CD4-positive, CD25-positive, alpha-beta regulatory T cell (primary cell): ENCODE measurements at regions not wholly inside any gene's neighbourhood (a gene's known extent, or its start where the extent isn't known, plus 50 kb on each side); places are given as distances from the start of the nearest gene placed in this dataset.
"Not testable (repeated sequence)": the region's sequence is repeated elsewhere in the genome, so short reads cannot be mapped to it uniquely, and the experiment has no call there.

Experiments used
- ATAC-seq, 2 donors: fragments of 150-1000 bp; cut with Tn5 transposase; one replicate each; pipeline ENCODE4 v1.10.0; 2021; ENCODE audit warnings: low read depth in 2 of 2, moderate number of reproducible peaks in 2 of 2, moderate library complexity in 1 of 2
- DNase-seq, 3 donors: peaks; one replicate each; pipeline versions ENCODE4 v3.0.0 to v3.0.0-alpha.2; 2012 to 2022; ENCODE audit warnings: mixed read lengths in 1 of 3
- H3K27ac ChIP-seq: one replicate; pipeline ENCODE4 v1.7.0; 2013; ENCODE audit warnings: mild to moderate bottlenecking, low read length; ENCODE audit not compliant: insufficient read depth, poor library complexity, severe bottlenecking
- H3K27me3 ChIP-seq: one replicate; pipeline ENCODE4 v1.7.0; 2013; ENCODE audit warnings: low read length; ENCODE audit not compliant: control insufficient read depth, insufficient read depth
- H3K36me3 ChIP-seq: one replicate; pipeline ENCODE4 v1.7.0; 2013; ENCODE audit warnings: mild to moderate bottlenecking, low read length, moderate library complexity; ENCODE audit not compliant: control insufficient read depth, insufficient read depth
- H3K4me1 ChIP-seq: 2 replicates; pipeline ENCODE4 v1.7.0; 2013; ENCODE audit warnings: mild to moderate bottlenecking, low read length; ENCODE audit not compliant: insufficient read depth, control insufficient read depth, poor library complexity, severe bottlenecking
- H3K4me3 ChIP-seq: one replicate; pipeline ENCODE4 v1.7.0; 2013; ENCODE audit warnings: low read depth, mild to moderate bottlenecking, low read length, moderate library complexity
- H3K9me3 ChIP-seq, 2 experiments: 1 replicate in 1 of 2; 2 replicates in 1 of 2; pipeline ENCODE4 v1.7.0; 2013; ENCODE audit warnings: low read length in 2 of 2, mild to moderate bottlenecking in 1 of 2, moderate library complexity in 1 of 2; ENCODE audit not compliant: control insufficient read depth in 2 of 2
- H3K27ac Mint-ChIP-seq, 3 donors: one replicate each; pipeline ENCODE4 v1.8.0; 2020 to 2022; ENCODE audit warnings: mild to moderate bottlenecking in 3 of 3, mixed read lengths in 3 of 3, moderate library complexity in 2 of 3
- H3K27me3 Mint-ChIP-seq: one replicate; pipeline ENCODE4 v1.8.0; 2022; ENCODE audit warnings: mild to moderate bottlenecking, mixed read lengths
- H3K36me3 Mint-ChIP-seq: one replicate; pipeline ENCODE4 v1.8.0; 2020; ENCODE audit warnings: mixed read lengths
- H3K4me1 Mint-ChIP-seq, 4 donors: one replicate each; pipeline ENCODE4 v1.8.0; 2020 to 2022; ENCODE audit warnings: mixed read lengths in 4 of 4, mild to moderate bottlenecking in 1 of 4
- H3K4me3 Mint-ChIP-seq, 4 donors: one replicate each; pipeline ENCODE4 v1.8.0; 2020 to 2022; ENCODE audit warnings: mild to moderate bottlenecking in 4 of 4, mixed read lengths in 4 of 4, moderate library complexity in 3 of 4
- H3K9me3 Mint-ChIP-seq, 7 donors: one replicate each; pipeline ENCODE4 v1.8.0; 2020 to 2022; ENCODE audit warnings: mixed read lengths in 7 of 7, mild to moderate bottlenecking in 3 of 7, moderate library complexity in 2 of 7

GRCh38 chrX:41009850-41010846 lies 75.1 kb upstream of the USP9X start:
- Mint-ChIP-seq H3K4me3 (peak overlapping the region; percentile 68 to 81 (median 75)), H3K27me3 (no peaks in the 10 kb centered on the region), H3K27ac (peak overlapping the region; percentile 52 to 95 (median 88)), H3K9me3 (no peaks in the 10 kb centered on the region), H3K36me3 (no peaks in the 10 kb centered on the region), H3K4me1 (peaks cover 4 to 21% (median 14%) of the 10 kb centered on the region in 4 donors)
- ATAC-seq = peak; percentile 92 to 93
- peaks cover 10% of the 10 kb centered on the region for H3K4me1 ChIP-seq
- H3K36me3 ChIP-seq = no peaks in the 10 kb centered on the region
- H3K9me3 ChIP-seq = no peaks in the 10 kb centered on the region
- H3K27ac ChIP-seq = peak overlapping the region; percentile 41
- H3K4me3 ChIP-seq = peak overlapping the region; percentile 80
- DNase-seq = peak; percentile 6 to 91 (median 50)
- no peaks in the 10 kb centered on the region for H3K27me3 ChIP-seq

- Histone ChIP-seq H3K9me3 (no peaks in the 10 kb centered on the region), H3K4me3 (no peak overlapping the region), H3K27ac (no peak overlapping the region), H3K4me1 (peaks cover 8% of the 10 kb centered on the region), H3K27me3 (no peaks in the 10 kb centered on the region), H3K36me3 (no peaks in the 10 kb centered on the region)
- Mint-ChIP-seq H3K4me3 (no peak overlapping the region), H3K27ac (peak overlapping the region in 1 of 3 donors; percentile 45), H3K36me3 (no peaks in the 10 kb centered on the region), H3K27me3 (no peaks in the 10 kb centered on the region), H3K4me1 (peaks cover 2 to 18% (median 9%) of the 10 kb centered on the region in 4 donors), H3K9me3 (no peaks in the 10 kb centered on the region)
- DNase-seq = peak in 1 of 3 donors; percentile 5
- ATAC-seq = no peak
These were observed 70.4 kb upstream of the USP9X start for GRCh38 chrX:41014776-41015360.

- not testable (repeated sequence) for H3K27me3 Mint-ChIP-seq, H3K4me1 ChIP-seq, H3K36me3 ChIP-seq, DNase-seq, H3K9me3 ChIP-seq, H3K4me3 Mint-ChIP-seq, H3K4me3 ChIP-seq, H3K27ac ChIP-seq, H3K4me1 Mint-ChIP-seq, H3K36me3 Mint-ChIP-seq, ATAC-seq, H3K27ac Mint-ChIP-seq, H3K9me3 Mint-ChIP-seq, H3K27me3 ChIP-seq
These were observed 67.5 kb upstream of the USP9X start for GRCh38 chrX:41017785-41018184.

GRCh38 chrX:41018391-41019040 lies 66.7 kb upstream of the USP9X start:
- not testable (repeated sequence) for H3K4me1 Mint-ChIP-seq, H3K9me3 Mint-ChIP-seq, DNase-seq, ATAC-seq, H3K27ac ChIP-seq, H3K4me3 Mint-ChIP-seq, H3K27me3 Mint-ChIP-seq, H3K4me3 ChIP-seq, H3K9me3 ChIP-seq, H3K27ac Mint-ChIP-seq, H3K4me1 ChIP-seq, H3K27me3 ChIP-seq, H3K36me3 Mint-ChIP-seq, H3K36me3 ChIP-seq

- DNase-seq = no peak
- Mint-ChIP-seq H3K4me3 (no peak overlapping the region), H3K27me3 (no peaks in the 10 kb centered on the region), H3K4me1 (no peaks in the 10 kb centered on the region), H3K27ac (no peak overlapping the region), H3K9me3 (peaks cover 0 to 2% (median 0%) of the 10 kb centered on the region in 7 donors), H3K36me3 (no peaks in the 10 kb centered on the region)
- no peak for ATAC-seq
- Histone ChIP-seq H3K27me3 (no peaks in the 10 kb centered on the region), H3K9me3 (no peaks in the 10 kb centered on the region), H3K4me1 (no peaks in the 10 kb centered on the region), H3K27ac (no peak overlapping the region), H3K4me3 (no peak overlapping the region), H3K36me3 (no peaks in the 10 kb centered on the region)
These were observed 66.2 kb upstream of the USP9X start for GRCh38 chrX:41019041-41019392.

- Histone ChIP-seq H3K9me3 (no peaks in the 10 kb centered on the region), H3K27me3 (no peaks in the 10 kb centered on the region), H3K4me1 (no peaks in the 10 kb centered on the region), H3K4me3 (no peak overlapping the region), H3K36me3 (no peaks in the 10 kb centered on the region), H3K27ac (no peak overlapping the region)
- Mint-ChIP-seq H3K27ac (no peak overlapping the region), H3K27me3 (no peaks in the 10 kb centered on the region), H3K4me1 (no peaks in the 10 kb centered on the region), H3K36me3 (no peaks in the 10 kb centered on the region), H3K4me3 (no peak overlapping the region), H3K9me3 (peaks cover 0 to 5% (median 0%) of the 10 kb centered on the region in 7 donors)
- ATAC-seq (no peak), DNase-seq (no peak)
These were observed 62.7 kb upstream of the USP9X start for GRCh38 chrX:41022566-41022965.

- H3K9me3 ChIP-seq = no peaks in the 10 kb centered on the region
- no peaks in the 10 kb centered on the region for H3K27me3 ChIP-seq
- H3K4me3 ChIP-seq = no peak overlapping the region
- no peaks in the 10 kb centered on the region for H3K36me3 ChIP-seq
- Mint-ChIP-seq H3K9me3 (peaks cover 0 to 5% (median 0%) of the 10 kb centered on the region in 7 donors), H3K4me3 (no peak overlapping the region), H3K27me3 (no peaks in the 10 kb centered on the region), H3K4me1 (no peaks in the 10 kb centered on the region), H3K27ac (no peak overlapping the region), H3K36me3 (no peaks in the 10 kb centered on the region)
- ATAC-seq (no peak), DNase-seq (no peak)
- H3K27ac ChIP-seq = no peak overlapping the region
- no peaks in the 10 kb centered on the region for H3K4me1 ChIP-seq
These were observed 62.1 kb upstream of the USP9X start for GRCh38 chrX:41023098-41023497.
